AG08396 (cell line): ENCODE measurements at regions not wholly inside any gene's neighbourhood (a gene's known extent, or its start where the extent isn't known, plus 50 kb on each side); places are given as distances from the start of the nearest gene placed in this dataset.

Experiments used
- DNase-seq: peaks from one replicate; pipeline ENCODE4 v3.0.0; 2012; ENCODE audit warnings: low spot score, mixed read lengths

- DNase-seq = no peak
These were observed 418.6 kb downstream of the TSN start for GRCh38 chr2:122174061-122174460.

DNA sequence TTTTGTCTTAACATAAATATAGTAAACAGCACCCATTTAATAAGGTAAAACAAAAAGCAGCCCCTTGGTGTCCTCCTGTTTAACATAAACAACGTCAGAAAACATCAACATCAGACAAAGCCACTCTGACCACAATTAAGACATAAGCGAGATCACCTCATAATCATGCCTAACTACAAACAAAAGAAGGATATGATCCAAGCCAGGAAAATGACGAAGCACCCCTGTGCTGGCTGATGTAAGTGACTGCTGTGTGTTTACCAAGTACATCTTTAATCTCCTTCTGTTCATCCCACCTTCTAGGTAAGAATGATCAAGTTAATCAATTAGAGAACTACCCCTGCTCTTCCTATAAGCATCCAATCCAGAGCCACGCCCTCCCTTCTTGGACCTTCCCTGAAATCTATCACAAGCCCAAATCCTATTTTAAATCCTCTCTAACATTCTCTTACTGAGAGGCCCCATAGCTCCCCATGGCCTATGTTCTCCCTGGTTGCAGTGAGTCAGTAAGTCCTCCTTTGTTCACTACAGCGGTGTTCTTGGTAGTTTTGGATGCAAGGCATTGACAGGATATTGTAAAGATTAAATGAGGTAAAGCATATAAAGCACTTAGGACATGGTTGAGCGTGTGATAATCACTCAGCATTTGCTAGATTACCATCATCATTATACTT, 424.2 kb downstream of the TSN start:
- DNase-seq = no peak

DNA sequence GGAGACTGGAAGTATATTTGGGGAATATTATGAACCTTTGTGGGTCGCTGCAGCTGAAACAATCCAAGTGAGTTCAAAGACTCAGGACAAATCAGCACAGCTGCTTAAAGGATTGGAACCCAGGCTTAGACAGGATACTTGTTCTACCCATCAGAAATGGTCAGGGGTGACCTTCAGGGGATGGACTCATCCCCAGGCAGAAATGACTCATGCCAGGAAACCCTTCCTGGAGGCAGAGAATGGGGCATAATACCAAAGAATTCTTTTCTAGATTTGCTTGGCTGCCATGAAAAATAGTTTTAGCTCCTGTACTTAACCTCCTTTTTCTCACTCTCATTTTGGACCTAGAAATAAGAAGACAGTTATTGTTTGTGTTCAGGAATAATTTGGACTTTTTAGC, 425.5 kb downstream of the TSN start:
- no peak for DNase-seq

- DNase-seq = no peak
These were observed 427.3 kb downstream of the TSN start for GRCh38 chr2:122182616-122183355.

GRCh38 chr2:122183890-122184289, 428.4 kb downstream of the TSN start:
- DNase-seq = no peak

DNA sequence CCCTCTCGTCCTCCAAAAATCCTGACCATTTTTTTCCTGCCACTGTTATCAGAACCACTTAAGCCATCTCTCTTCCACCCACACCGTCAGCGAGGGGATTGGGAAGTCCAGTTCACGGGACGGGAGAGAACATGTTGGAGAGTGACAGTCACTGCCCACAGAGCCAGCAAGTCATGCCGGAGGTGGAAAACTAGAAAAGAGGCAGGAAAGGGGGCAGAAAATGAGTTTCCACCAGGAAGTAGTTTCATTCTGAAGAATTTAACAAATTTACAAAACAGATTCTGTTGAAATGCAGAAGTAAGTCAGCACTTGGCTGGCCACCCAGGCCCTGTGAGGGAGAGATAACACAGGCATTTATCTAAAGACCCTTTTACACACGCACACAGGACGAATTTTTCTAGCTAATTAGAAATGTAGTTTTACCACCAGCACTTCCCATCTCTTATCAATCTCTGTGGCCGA, 431.3 kb downstream of the TSN start:
- DNase-seq = no peak

DNA sequence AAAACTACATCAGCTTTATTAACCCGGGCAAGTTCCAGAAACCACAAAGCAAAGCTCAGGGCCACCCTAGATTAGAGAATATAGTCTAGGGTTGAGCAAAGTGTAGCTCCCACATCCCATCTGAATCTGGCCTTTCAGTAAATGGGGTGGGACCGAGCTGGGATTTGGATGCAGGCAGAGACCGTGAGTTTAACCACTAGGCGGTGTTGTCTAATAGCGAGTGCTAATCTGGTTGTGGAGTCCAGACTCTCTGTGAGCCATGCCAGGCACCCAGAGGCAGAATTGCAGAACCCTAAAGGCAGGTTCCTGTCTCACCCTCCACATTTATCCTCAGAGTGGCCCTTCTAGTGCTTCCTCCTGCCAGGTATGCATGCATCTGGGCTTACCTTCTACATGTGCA, 435.9 kb downstream of the TSN start:
- DNase-seq = no peak

DNA sequence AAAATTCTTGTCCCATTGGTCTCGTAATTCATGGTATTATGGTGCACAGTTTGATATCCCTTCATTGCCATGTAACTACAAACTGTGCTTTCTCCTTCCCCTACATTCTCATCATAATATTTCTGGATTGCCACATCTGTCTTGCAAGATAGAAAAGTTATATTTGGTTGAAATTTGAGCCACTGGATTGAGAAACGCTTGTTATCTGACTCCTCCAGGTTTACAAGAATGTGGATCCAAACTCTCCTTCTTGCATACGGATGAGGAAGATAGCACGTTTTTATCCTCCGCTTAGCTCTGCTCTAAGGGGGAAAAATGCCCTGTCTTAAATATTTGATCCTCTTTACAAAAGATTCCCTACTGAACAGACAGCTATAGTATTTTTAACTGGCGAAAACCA, 438.2 kb downstream of the TSN start:
- no peak for DNase-seq

DNA sequence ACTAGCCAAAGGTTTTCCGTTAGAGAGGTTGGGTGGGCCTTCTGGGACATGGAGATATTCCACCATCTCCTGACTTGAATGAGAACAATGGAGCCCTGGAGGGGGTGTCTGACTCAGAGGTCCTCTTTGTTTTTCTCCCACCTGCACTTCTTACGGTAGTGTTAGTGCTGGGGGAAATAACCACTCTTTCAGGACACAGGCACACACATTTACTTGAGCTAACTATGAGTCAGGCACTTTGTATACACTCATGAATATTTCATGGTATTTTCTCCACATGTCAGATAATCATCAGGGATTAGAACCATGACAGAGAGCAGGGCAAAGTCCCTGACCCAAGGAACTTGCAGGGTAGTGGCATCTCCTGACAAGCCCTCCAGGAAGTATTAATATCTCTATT, 439.1 kb downstream of the TSN start:
- no peak for DNase-seq

GRCh38 chr2:122203523-122203922, 448.1 kb downstream of the TSN start:
- DNase-seq = peak; percentile 27

GRCh38 chr2:122205641-122206040, 450.2 kb downstream of the TSN start:
- no peak for DNase-seq

DNA sequence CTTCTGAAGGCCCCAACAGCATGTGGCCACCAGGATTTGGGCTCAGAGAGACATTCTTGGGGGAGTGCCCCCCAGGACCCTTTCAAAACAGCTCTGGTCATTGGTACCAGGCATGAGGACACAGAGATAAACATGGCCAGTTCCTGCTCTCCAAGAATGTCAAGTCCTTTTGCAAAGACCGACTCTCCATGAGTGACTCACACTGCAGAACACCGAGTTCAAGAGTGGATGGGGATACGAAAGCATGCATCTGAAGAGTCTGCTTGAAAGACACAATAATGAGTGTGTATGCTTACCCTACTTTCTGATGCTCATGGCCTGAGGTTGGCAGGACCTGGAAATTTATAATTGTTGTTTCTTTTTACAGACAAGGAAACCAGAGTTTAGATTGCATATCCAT, 450.6 kb downstream of the TSN start:
- no peak for DNase-seq

- no peak for DNase-seq
These were observed 453.9 kb downstream of the TSN start for GRCh38 chr2:122209377-122209776.

GRCh38 chr2:122210065-122210464, 454.6 kb downstream of the TSN start:
- no peak for DNase-seq

GRCh38 chr2:122210898-122211856, 455.7 kb downstream of the TSN start:
- DNase-seq = no peak

DNA sequence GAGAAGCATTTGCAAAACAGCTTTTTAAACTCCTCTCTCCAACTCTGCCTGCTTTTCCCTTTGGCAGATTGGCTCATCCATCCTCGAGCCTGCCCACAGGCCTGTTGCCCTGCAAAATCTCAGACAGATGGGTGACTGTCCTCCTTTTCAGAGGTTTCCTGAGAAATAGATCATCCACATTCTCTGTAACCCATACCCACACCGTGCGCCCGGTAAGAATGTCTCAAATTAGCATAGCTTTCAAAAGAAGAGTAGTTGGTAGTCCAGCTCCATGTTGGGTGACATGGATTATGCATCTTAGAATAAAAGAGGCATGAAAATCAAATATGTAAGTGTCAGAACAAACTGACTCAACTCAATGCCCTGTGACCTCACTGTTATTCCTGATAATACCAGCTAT, 457.9 kb downstream of the TSN start:
- DNase-seq = no peak

GRCh38 chr2:122216071-122216470, 460.6 kb downstream of the TSN start:
- no peak for DNase-seq

DNA sequence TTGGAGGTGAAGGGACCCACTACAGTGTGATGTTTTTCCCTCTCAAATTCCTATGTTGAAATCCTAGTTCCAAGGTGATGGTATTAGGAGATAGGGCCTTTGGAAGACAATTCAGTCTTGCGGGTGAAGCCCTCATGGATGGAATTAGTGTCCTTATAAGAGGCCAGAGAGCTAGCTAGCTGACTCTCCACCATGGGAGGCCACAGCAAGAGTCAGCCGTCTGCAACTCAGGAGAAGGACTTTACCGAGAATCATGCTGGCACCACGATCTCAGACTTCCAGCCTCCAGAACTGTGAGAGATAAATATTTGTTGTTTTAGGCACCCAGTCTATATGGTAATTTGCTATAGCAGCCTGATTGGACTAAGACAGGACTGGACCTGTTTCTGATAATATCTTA, 461.4 kb downstream of the TSN start:
- no peak for DNase-seq

GRCh38 chr2:122218596-122218995, 463.1 kb downstream of the TSN start:
- no peak for DNase-seq

- DNase-seq = no peak
These were observed 464.1 kb downstream of the TSN start for GRCh38 chr2:122219504-122219903.

- DNase-seq = no peak
These were observed 466.2 kb downstream of the TSN start for GRCh38 chr2:122221665-122222064.

- no peak for DNase-seq
These were observed 475.8 kb downstream of the TSN start for GRCh38 chr2:122231296-122231695.

GRCh38 chr2:122233372-122233771, 477.9 kb downstream of the TSN start:
- no peak for DNase-seq
